ENCODE measurements at regions not wholly inside any gene's neighbourhood (a gene's known extent, or its start where the extent isn't known, plus 50 kb on each side); places are given as distances from the start of the nearest gene placed in this dataset.

GRCh38 chr16:85476389-85476788 is 136.7 kb upstream of the GSE1 start:
- H3K4me3 ChIP-seq = no peak overlapping the region
- peaks cover 54% of the 10 kb centered on the region for H3K4me1 ChIP-seq
- H3K27ac ChIP-seq = peak overlapping the region; percentile 66
- intact Hi-C loops (cut with DNase I) = no loop called here
- TF ChIP-seq, protein P1, sequence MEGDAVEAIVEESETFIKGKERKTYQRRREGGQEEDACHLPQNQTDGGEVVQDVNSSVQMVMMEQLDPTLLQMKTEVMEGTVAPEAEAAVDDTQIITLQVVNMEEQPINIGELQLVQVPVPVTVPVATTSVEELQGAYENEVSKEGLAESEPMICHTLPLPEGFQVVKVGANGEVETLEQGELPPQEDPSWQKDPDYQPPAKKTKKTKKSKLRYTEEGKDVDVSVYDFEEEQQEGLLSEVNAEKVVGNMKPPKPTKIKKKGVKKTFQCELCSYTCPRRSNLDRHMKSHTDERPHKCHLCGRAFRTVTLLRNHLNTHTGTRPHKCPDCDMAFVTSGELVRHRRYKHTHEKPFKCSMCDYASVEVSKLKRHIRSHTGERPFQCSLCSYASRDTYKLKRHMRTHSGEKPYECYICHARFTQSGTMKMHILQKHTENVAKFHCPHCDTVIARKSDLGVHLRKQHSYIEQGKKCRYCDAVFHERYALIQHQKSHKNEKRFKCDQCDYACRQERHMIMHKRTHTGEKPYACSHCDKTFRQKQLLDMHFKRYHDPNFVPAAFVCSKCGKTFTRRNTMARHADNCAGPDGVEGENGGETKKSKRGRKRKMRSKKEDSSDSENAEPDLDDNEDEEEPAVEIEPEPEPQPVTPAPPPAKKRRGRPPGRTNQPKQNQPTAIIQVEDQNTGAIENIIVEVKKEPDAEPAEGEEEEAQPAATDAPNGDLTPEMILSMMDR (IDR thresholded peaks at IDR 0.05) = no peak
- TF ChIP-seq POLR2A (IDR thresholded peaks at IDR 0.05) (no peak), POLR2AphosphoS5 (IDR thresholded peaks at IDR 0.05; ENCODE audit: insufficient read depth in 1 of 2, low read depth in 1 of 2) (no peak)
- H3K27me3 ChIP-seq = no peaks in the 10 kb centered on the region
- no peak for DNase-seq (ENCODE audit: extremely low spot score in 2 of 2)
- no peaks in the 10 kb centered on the region for H3K36me3 ChIP-seq
- H3K9me3 ChIP-seq = no peaks in the 10 kb centered on the region

GRCh38 chr16:85477801-85478363 is 135.2 kb upstream of the GSE1 start:
- H3K9me3 ChIP-seq = no peaks in the 10 kb centered on the region
- intact Hi-C loops (cut with DNase I) = no loop called here
- no peak for DNase-seq (ENCODE audit: extremely low spot score in 2 of 2)
- no peaks in the 10 kb centered on the region for H3K36me3 ChIP-seq
- no peak overlapping the region for H3K4me3 ChIP-seq
- H3K27ac ChIP-seq = no peak overlapping the region
- H3K27me3 ChIP-seq = no peaks in the 10 kb centered on the region
- TF ChIP-seq POLR2AphosphoS5 (IDR thresholded peaks at IDR 0.05; ENCODE audit: insufficient read depth in 1 of 2, low read depth in 1 of 2) (no peak), POLR2A (IDR thresholded peaks at IDR 0.05) (no peak)
- TF ChIP-seq, protein P1 (IDR thresholded peaks at IDR 0.05) = no peak
- H3K4me1 ChIP-seq = peaks cover 40% of the 10 kb centered on the region

DNA sequence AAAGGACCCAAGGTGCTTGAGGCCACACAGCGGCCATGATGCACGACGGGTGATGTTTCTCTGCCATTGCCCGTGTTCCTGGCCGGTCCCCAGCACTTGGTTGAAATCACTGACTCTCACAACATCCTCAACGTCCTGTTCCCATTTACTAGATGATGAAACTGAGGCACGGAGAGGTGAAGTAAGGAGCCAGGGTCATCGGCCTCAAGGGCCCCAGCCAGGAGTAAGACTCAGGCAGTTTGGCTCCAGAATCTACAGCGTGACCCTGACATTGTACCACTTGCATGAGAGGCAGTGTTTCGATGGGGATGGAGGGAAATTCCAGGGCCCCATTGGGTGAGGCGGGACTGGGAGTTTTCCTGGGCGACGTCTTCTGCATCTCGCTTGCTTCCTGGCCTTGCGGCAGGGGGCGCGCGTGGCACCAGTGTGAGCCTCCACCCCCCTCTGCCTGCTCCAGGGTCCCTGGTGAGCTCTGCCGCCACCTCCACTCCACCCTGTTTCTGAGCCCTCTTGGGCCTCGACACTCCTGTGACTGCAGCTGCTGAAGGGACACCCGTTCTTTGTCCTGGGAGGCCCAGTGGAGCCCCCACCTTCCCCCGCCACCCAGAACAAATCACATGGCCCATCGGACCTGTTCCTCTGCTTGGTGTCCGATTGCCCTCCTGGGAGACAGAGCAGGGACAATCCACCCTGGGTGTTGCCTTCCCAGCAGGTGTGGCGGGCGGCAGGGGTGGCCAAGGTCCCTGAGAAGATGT is 133.0 kb upstream of the GSE1 start:
- Histone ChIP-seq H3K4me3 (no peak overlapping the region), H3K36me3 (no peaks in the 10 kb centered on the region), H3K27me3 (no peaks in the 10 kb centered on the region), H3K4me1 (peaks cover 17% of the 10 kb centered on the region), H3K9me3 (no peaks in the 10 kb centered on the region), H3K27ac (no peak overlapping the region)
- TF ChIP-seq, protein P1 (IDR thresholded peaks at IDR 0.05) = no peak
- no peak for TF ChIP-seq POLR2A (IDR thresholded peaks at IDR 0.05)
- TF ChIP-seq POLR2AphosphoS5 (IDR thresholded peaks at IDR 0.05; ENCODE audit: insufficient read depth in 1 of 2, low read depth in 1 of 2) = no peak
- no peak for DNase-seq (ENCODE audit: extremely low spot score in 2 of 2)
- intact Hi-C loops (cut with DNase I) = no loop called here

DNA sequence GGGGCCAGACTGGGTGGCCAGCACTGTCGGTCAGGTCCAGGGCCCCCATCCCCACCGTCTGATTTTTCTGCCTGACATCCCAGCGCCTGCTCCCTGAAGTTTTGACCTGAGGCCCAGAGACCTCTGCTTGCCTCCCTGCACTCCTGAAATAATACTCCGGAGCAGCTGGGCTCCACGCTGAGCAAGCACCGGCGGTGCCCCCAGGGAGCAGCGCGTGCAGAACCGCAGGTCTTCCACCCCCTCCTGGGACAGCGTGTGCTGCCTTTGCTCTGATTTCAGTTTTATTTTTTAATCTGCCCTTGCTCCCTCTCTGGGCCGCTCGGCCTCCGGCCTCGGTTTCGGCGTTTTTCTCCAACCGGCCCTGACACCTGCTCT is 132.4 kb upstream of the GSE1 start:
- intact Hi-C loops (cut with DNase I) = no loop called here
- no peak for DNase-seq (ENCODE audit: extremely low spot score in 2 of 2)
- Histone ChIP-seq H3K9me3 (no peaks in the 10 kb centered on the region), H3K27me3 (no peaks in the 10 kb centered on the region), H3K4me3 (no peak overlapping the region), H3K36me3 (no peaks in the 10 kb centered on the region), H3K27ac (no peak overlapping the region), H3K4me1 (peaks cover 12% of the 10 kb centered on the region)
- TF ChIP-seq, protein P1 (IDR thresholded peaks at IDR 0.05) = no peak
- no peak for TF ChIP-seq POLR2AphosphoS5 (IDR thresholded peaks at IDR 0.05; ENCODE audit: insufficient read depth in 1 of 2, low read depth in 1 of 2)
- TF ChIP-seq POLR2A (IDR thresholded peaks at IDR 0.05) = no peak

- Histone ChIP-seq H3K9me3 (no peaks in the 10 kb centered on the region), H3K27ac (no peak overlapping the region), H3K27me3 (no peaks in the 10 kb centered on the region), H3K4me3 (no peak overlapping the region), H3K4me1 (peaks cover 7% of the 10 kb centered on the region), H3K36me3 (no peaks in the 10 kb centered on the region)
- intact Hi-C loops (cut with DNase I) = no loop called here
- TF ChIP-seq POLR2AphosphoS5 (IDR thresholded peaks at IDR 0.05; ENCODE audit: insufficient read depth in 1 of 2, low read depth in 1 of 2) (no peak), POLR2A (IDR thresholded peaks at IDR 0.05) (no peak)
- TF ChIP-seq, protein P1 (IDR thresholded peaks at IDR 0.05) = no peak
- no peak for DNase-seq (ENCODE audit: extremely low spot score in 2 of 2)
These were observed 131.9 kb upstream of the GSE1 start for GRCh38 chr16:85481206-85481605.

Data from vagina (tissue), 2 donors.